ENCODE measurements at regions not wholly inside any gene's neighbourhood (a gene's known extent, or its start where the extent isn't known, plus 50 kb on each side); places are given as distances from the start of the nearest gene placed in this dataset.

- H3K36me3 ChIP-seq (replicated peaks; ENCODE audit: insufficient read depth, low read depth) = no peaks in the 10 kb centered on the region
- H3K27ac ChIP-seq = no peak overlapping the region
- H4K20me1 ChIP-seq (ENCODE audit: insufficient read depth, poor library complexity, severe bottlenecking) = no peaks in the 10 kb centered on the region
- H3K4me2 ChIP-seq = no peak overlapping the region
- no peak for TF ChIP-seq CTCF (IDR thresholded peaks at IDR 0.05; ENCODE audit: poor library complexity)
- no peak for TF ChIP-seq EZH2phosphoT487 (IDR thresholded peaks at IDR 0.05; ENCODE audit: low read depth, severe bottlenecking, unreplicated experiment)
- no peak for TF ChIP-seq EZH2 (IDR thresholded peaks at IDR 0.05; ENCODE audit: borderline replicate concordance)
- H3K4me3 ChIP-seq = no peak overlapping the region
- 83% methylated on average over 11 of the region's 11 CpGs for WGBS (ENCODE audit: low lambda C conversion rate, missing lambda C conversion rate)
- H3K4me1 ChIP-seq (ENCODE audit: insufficient read depth) = no peaks in the 10 kb centered on the region
- H3K27me3 ChIP-seq = no peaks in the 10 kb centered on the region
- no peak for DNase-seq (ENCODE audit: low spot score)
- no peaks in the 10 kb centered on the region for H3K79me2 ChIP-seq
- H2AFZ ChIP-seq = no peak overlapping the region
- H3K9me2 ChIP-seq (replicated peaks; ENCODE audit: insufficient read depth) = no peaks in the 10 kb centered on the region
- H3K9me3 ChIP-seq (ENCODE audit: low read depth) = no peaks in the 10 kb centered on the region
These were observed 179.4 kb upstream of the SNX19 start for GRCh38 chr11:131095511-131096185.

- H3K27me3 ChIP-seq = no peaks in the 10 kb centered on the region
- no peaks in the 10 kb centered on the region for H3K9me2 ChIP-seq (replicated peaks; ENCODE audit: insufficient read depth)
- H3K27ac ChIP-seq = peak overlapping the region; percentile 59
- DNase-seq (ENCODE audit: low spot score) = peak; percentile 19
- no peak overlapping the region for H3K4me2 ChIP-seq
- H3K36me3 ChIP-seq (replicated peaks; ENCODE audit: insufficient read depth, low read depth) = no peaks in the 10 kb centered on the region
- TF ChIP-seq CTCF (IDR thresholded peaks at IDR 0.05; ENCODE audit: poor library complexity) (no peak), EZH2 (IDR thresholded peaks at IDR 0.05; ENCODE audit: borderline replicate concordance) (no peak), EZH2phosphoT487 (IDR thresholded peaks at IDR 0.05; ENCODE audit: low read depth, severe bottlenecking, unreplicated experiment) (no peak)
- no peaks in the 10 kb centered on the region for H3K4me1 ChIP-seq (ENCODE audit: insufficient read depth)
- H2AFZ ChIP-seq = no peak overlapping the region
- H3K9me3 ChIP-seq (ENCODE audit: low read depth) = no peaks in the 10 kb centered on the region
- H3K4me3 ChIP-seq = no peak overlapping the region
- 56% methylated on average over 6 of the region's 6 CpGs for WGBS (ENCODE audit: low lambda C conversion rate, missing lambda C conversion rate)
- H4K20me1 ChIP-seq (ENCODE audit: insufficient read depth, poor library complexity, severe bottlenecking) = no peaks in the 10 kb centered on the region
- no peaks in the 10 kb centered on the region for H3K79me2 ChIP-seq
These were observed 182.7 kb upstream of the SNX19 start for GRCh38 chr11:131099013-131099412.

- H3K9me3 ChIP-seq (ENCODE audit: low read depth) = no peaks in the 10 kb centered on the region
- no peaks in the 10 kb centered on the region for H3K79me2 ChIP-seq
- H3K9me2 ChIP-seq (replicated peaks; ENCODE audit: insufficient read depth) = no peaks in the 10 kb centered on the region
- H4K20me1 ChIP-seq (ENCODE audit: insufficient read depth, poor library complexity, severe bottlenecking) = no peaks in the 10 kb centered on the region
- no peaks in the 10 kb centered on the region for H3K36me3 ChIP-seq (replicated peaks; ENCODE audit: insufficient read depth, low read depth)
- no peak for TF ChIP-seq CTCF (IDR thresholded peaks at IDR 0.05; ENCODE audit: poor library complexity)
- TF ChIP-seq EZH2 (IDR thresholded peaks at IDR 0.05; ENCODE audit: borderline replicate concordance) = no peak
- TF ChIP-seq EZH2phosphoT487 (IDR thresholded peaks at IDR 0.05; ENCODE audit: low read depth, severe bottlenecking, unreplicated experiment) = no peak
- no peak overlapping the region for H3K4me3 ChIP-seq
- H3K4me1 ChIP-seq (ENCODE audit: insufficient read depth) = no peaks in the 10 kb centered on the region
- H3K4me2 ChIP-seq = no peak overlapping the region
- H2AFZ ChIP-seq = no peak overlapping the region
- H3K27me3 ChIP-seq = no peaks in the 10 kb centered on the region
- H3K27ac ChIP-seq = peak overlapping the region; percentile 5
- WGBS (ENCODE audit: low lambda C conversion rate, missing lambda C conversion rate) = 71% methylated on average over 1 of the region's 1 CpG
- DNase-seq (ENCODE audit: low spot score) = no peak
These were observed 183.5 kb upstream of the SNX19 start for GRCh38 chr11:131099746-131100145.

Measured in hepatocyte (in vitro differentiated cells).